Neuronal stem cell (in vitro differentiated cells): ENCODE measurements at regions not wholly inside any gene's neighbourhood (a gene's known extent, or its start where the extent isn't known, plus 50 kb on each side); places are given as distances from the start of the nearest gene placed in this dataset.
A peak's percentile ranks its signal among the peaks of the same experiment; 100 is the strongest.

Experiments
- DNase-seq: peaks from one replicate; pipeline ENCODE4 v3.0.0-alpha.2; 2013; ENCODE audit warnings: low spot score
- H2AFZ ChIP-seq: one replicate; pipeline ENCODE4 v1.6.1; 2013; ENCODE audit warnings: mild to moderate bottlenecking, low read length, inconsistent platforms
- H2AK5ac ChIP-seq: 2 replicates; pipeline ENCODE4 v1.6.1; 2013; ENCODE audit warnings: low read depth, mild to moderate bottlenecking, inconsistent platforms, low read length, moderate library complexity, mixed read lengths
- H2BK120ac ChIP-seq: 2 replicates; pipeline ENCODE4 v1.6.1; 2013; ENCODE audit warnings: low read depth, mild to moderate bottlenecking, inconsistent platforms, low read length, moderate library complexity, mixed read lengths
- H2BK12ac ChIP-seq: one replicate; pipeline ENCODE4 v1.6.1; 2013; ENCODE audit warnings: low read length, inconsistent platforms
- H2BK15ac ChIP-seq: 2 replicates; pipeline ENCODE4 v1.6.1; 2013; ENCODE audit warnings: mild to moderate bottlenecking, low read length, inconsistent platforms, mixed read lengths
- H2BK5ac ChIP-seq: one replicate; pipeline ENCODE4 v1.6.1; 2013; ENCODE audit warnings: inconsistent platforms, mild to moderate bottlenecking, low read length, moderate library complexity
- H3K14ac ChIP-seq: one replicate; pipeline ENCODE4 v1.6.1; 2013; ENCODE audit warnings: low read length, inconsistent platforms
- H3K18ac ChIP-seq: 2 replicates; pipeline ENCODE4 v1.6.1; 2013; ENCODE audit warnings: low read length, inconsistent platforms
- H3K23ac ChIP-seq: 2 replicates; pipeline ENCODE4 v1.6.1; 2013; ENCODE audit warnings: low read depth, mild to moderate bottlenecking, mixed read lengths, low read length, inconsistent platforms; ENCODE audit not compliant: poor library complexity
- H3K27ac ChIP-seq: replicated peaks from 3 replicates; pipeline ENCODE4 v1.5.1; 2013; ENCODE audit warnings: low read length, inconsistent platforms
- H3K27me3 ChIP-seq, 3 experiments: 2 replicates each; pipeline ENCODE4 v1.6.1; 2013; ENCODE audit warnings: low read length in 3 of 3, mild to moderate bottlenecking in 2 of 3, inconsistent platforms in 1 of 3, low read depth in 1 of 3, mixed read lengths in 1 of 3, moderate library complexity in 1 of 3; ENCODE audit not compliant: control insufficient read depth in 3 of 3, insufficient read depth in 3 of 3
- H3K36me3 ChIP-seq, 2 donors: replicated peaks in 1 of 2; 2 replicates each; pipeline ENCODE4 v1.6.1; 2013; ENCODE audit warnings: low read length in 2 of 2; ENCODE audit not compliant: control insufficient read depth in 2 of 2, insufficient read depth in 2 of 2
- H3K4ac ChIP-seq: 2 replicates; pipeline ENCODE4 v1.6.1; 2013; ENCODE audit warnings: inconsistent platforms, mild to moderate bottlenecking, low read length, moderate library complexity
- H3K4me1 ChIP-seq, 2 donors: 1 replicate in 1 of 2; 2 replicates in 1 of 2; pipeline ENCODE4 v1.6.1; 2013; ENCODE audit warnings: low read length in 2 of 2, low read depth in 1 of 2; ENCODE audit not compliant: control insufficient read depth in 2 of 2, insufficient read depth in 1 of 2
- H3K4me2 ChIP-seq: one replicate; pipeline ENCODE4 v1.6.1; 2013; ENCODE audit warnings: mild to moderate bottlenecking, low read length, inconsistent platforms; ENCODE audit not compliant: insufficient read depth, poor library complexity, severe bottlenecking
- H3K4me3 ChIP-seq, 2 donors: 2 replicates each; pipeline ENCODE4 v1.5.1; 2013; ENCODE audit warnings: low read length in 2 of 2, mild to moderate bottlenecking in 2 of 2, inconsistent platforms in 1 of 2, moderate library complexity in 1 of 2
- H3K79me1 ChIP-seq: one replicate; pipeline ENCODE4 v1.6.1; 2013; ENCODE audit warnings: low read depth, mild to moderate bottlenecking, inconsistent platforms, low read length, moderate library complexity
- H3K9ac ChIP-seq: one replicate; pipeline ENCODE4 v1.6.1; 2013; ENCODE audit warnings: mild to moderate bottlenecking, low read depth, low read length, inconsistent platforms; ENCODE audit not compliant: poor library complexity
- H3K9me3 ChIP-seq, 2 donors: replicated peaks in 1 of 2; 2 replicates each; pipeline versions ENCODE3 to v1.6.1; 2013; ENCODE audit warnings: low read length in 2 of 2, mild to moderate bottlenecking in 2 of 2, inconsistent platforms in 1 of 2, low read depth in 1 of 2, mixed read lengths in 1 of 2, moderate library complexity in 1 of 2; ENCODE audit not compliant: control insufficient read depth in 2 of 2, insufficient read depth in 1 of 2
- H4K8ac ChIP-seq: one replicate; pipeline ENCODE4 v1.6.1; 2013; ENCODE audit warnings: low read depth, mild to moderate bottlenecking, inconsistent platforms, low read length, moderate library complexity
- H4K91ac ChIP-seq: one replicate; pipeline ENCODE4 v1.6.1; 2013; ENCODE audit warnings: low read length, low read depth, mild to moderate bottlenecking, inconsistent platforms; ENCODE audit not compliant: poor library complexity
- WGBS, 2 donors: extraction: QIAGEN DNeasy Blood & Tissue Kit; methylation state at CpG; one replicate each; pipeline ENCODE4 v1.1.7; 2013; ENCODE audit warnings: missing lambda C conversion rate in 2 of 2, mixed read lengths in 1 of 2; ENCODE audit not compliant: insufficient read length in 2 of 2, insufficient replicate concordance in 1 of 2; ENCODE audit errors: extremely low coverage in 2 of 2; 5-methylcytosine and 5-hydroxymethylcytosine counted together

GRCh38 chr6:155829646-155830045 is 374.0 kb upstream of the NOX3 start:
- no peak overlapping the region for H3K18ac ChIP-seq
- no peaks in the 10 kb centered on the region for H3K9me3 ChIP-seq
- no peak overlapping the region for H2BK120ac ChIP-seq
- no peak overlapping the region for H3K4me3 ChIP-seq
- H2AFZ ChIP-seq: no peak overlapping the region
- no peak overlapping the region for H4K8ac ChIP-seq
- no peaks in the 10 kb centered on the region for H3K36me3 ChIP-seq
- WGBS, 2 donors: no CpG with 5 or more reads among the region's 2 CpGs
- H2AK5ac ChIP-seq: no peak overlapping the region
- no peak overlapping the region for H3K4ac ChIP-seq
- H3K79me1 ChIP-seq: no peaks in the 10 kb centered on the region
- no peak overlapping the region for H2BK12ac ChIP-seq
- H4K91ac ChIP-seq: no peak overlapping the region
- no peak overlapping the region for H3K27ac ChIP-seq
- H3K4me1 ChIP-seq: no peaks in the 10 kb centered on the region
- no peak overlapping the region for H3K9ac ChIP-seq
- no peaks in the 10 kb centered on the region for H3K27me3 ChIP-seq
- H3K23ac ChIP-seq: no peak overlapping the region
- no peak overlapping the region for H2BK5ac ChIP-seq
- no peak for DNase-seq
- H3K14ac ChIP-seq: no peak overlapping the region
- H2BK15ac ChIP-seq: no peak overlapping the region
- no peak overlapping the region for H3K4me2 ChIP-seq

- no peak overlapping the region for H2BK5ac ChIP-seq
- H3K4me3 ChIP-seq: no peak overlapping the region
- H3K9me3 ChIP-seq: no peaks in the 10 kb centered on the region
- H3K27ac ChIP-seq: no peak overlapping the region
- no CpG with 5 or more reads among the region's 3 CpGs for WGBS, 2 donors
- H3K9ac ChIP-seq: no peak overlapping the region
- H3K18ac ChIP-seq: no peak overlapping the region
- no peaks in the 10 kb centered on the region for H3K79me1 ChIP-seq
- no peak overlapping the region for H2BK120ac ChIP-seq
- H3K36me3 ChIP-seq: no peaks in the 10 kb centered on the region
- no peaks in the 10 kb centered on the region for H3K27me3 ChIP-seq
- no peak overlapping the region for H2AFZ ChIP-seq
- H3K23ac ChIP-seq: no peak overlapping the region
- H2BK12ac ChIP-seq: no peak overlapping the region
- H2BK15ac ChIP-seq: no peak overlapping the region
- H4K8ac ChIP-seq: no peak overlapping the region
- H2AK5ac ChIP-seq: no peak overlapping the region
- H4K91ac ChIP-seq: no peak overlapping the region
- H3K4ac ChIP-seq: no peak overlapping the region
- H3K4me2 ChIP-seq: no peak overlapping the region
- no peak overlapping the region for H3K14ac ChIP-seq
- DNase-seq: no peak
- H3K4me1 ChIP-seq: no peaks in the 10 kb centered on the region
Measured at GRCh38 chr6:155828989-155829388, 373.4 kb upstream of the NOX3 start.

GRCh38 chr6:155818698-155819097 is 363.1 kb upstream of the NOX3 start:
- Histone ChIP-seq H2BK15ac (no peak overlapping the region), H2BK5ac (no peak overlapping the region), H3K4ac (no peak overlapping the region), H3K27me3 (no peaks in the 10 kb centered on the region), H4K91ac (no peak overlapping the region), H3K14ac (peak overlapping the region; percentile 33), H2AK5ac (no peak overlapping the region), H3K36me3 (no peaks in the 10 kb centered on the region), H2BK120ac (no peak overlapping the region), H3K9me3 (no peaks in the 10 kb centered on the region), H3K4me1 (no peaks in the 10 kb centered on the region), H3K4me3 (no peak overlapping the region), H3K23ac (peak overlapping the region; percentile 35), H3K4me2 (no peak overlapping the region), H3K18ac (no peak overlapping the region), H2BK12ac (no peak overlapping the region), H2AFZ (no peak overlapping the region), H3K27ac (no peak overlapping the region), H3K9ac (no peak overlapping the region), H4K8ac (no peak overlapping the region), H3K79me1 (no peaks in the 10 kb centered on the region)
- DNase-seq: no peak
- no CpG with 5 or more reads among the region's 7 CpGs for WGBS, 2 donors

- Histone ChIP-seq H3K4me3 (no peak overlapping the region), H3K36me3 (no peaks in the 10 kb centered on the region), H2BK120ac (no peak overlapping the region), H2BK15ac (no peak overlapping the region), H3K79me1 (no peaks in the 10 kb centered on the region), H3K4me2 (no peak overlapping the region), H3K27ac (no peak overlapping the region), H2AK5ac (no peak overlapping the region), H3K23ac (no peak overlapping the region), H2AFZ (no peak overlapping the region), H3K18ac (no peak overlapping the region), H2BK12ac (no peak overlapping the region), H3K4ac (no peak overlapping the region), H2BK5ac (no peak overlapping the region), H3K9ac (no peak overlapping the region), H3K14ac (no peak overlapping the region), H4K8ac (no peak overlapping the region), H3K9me3 (no peaks in the 10 kb centered on the region), H4K91ac (no peak overlapping the region), H3K27me3 (no peaks in the 10 kb centered on the region), H3K4me1 (no peaks in the 10 kb centered on the region)
- WGBS, 2 donors: no CpG with 5 or more reads among the region's 5 CpGs
- DNase-seq: no peak
Measured at GRCh38 chr6:155813548-155813947, 357.9 kb upstream of the NOX3 start.
